Suprapubic skin (tissue), 4 donors: ENCODE measurements at regions not wholly inside any gene's neighbourhood (a gene's known extent, or its start where the extent isn't known, plus 50 kb on each side); places are given as distances from the start of the nearest gene placed in this dataset.

Experiments
- CTCF ChIP-seq, 2 donors: fragments of 200-600 bp in 1 of 2; fragments of 450-650 bp in 1 of 2; sonication (generic) in 1 of 2; IDR thresholded peaks; one replicate each; pipeline ENCODE4 v1.5.1; 2016 to 2019; ENCODE audit warnings: antibody characterized with exemption in 2 of 2, mild to moderate bottlenecking in 1 of 2, moderate library complexity in 1 of 2
- EP300 ChIP-seq: sonication (generic); formaldehyde crosslinking; IDR thresholded peaks from one replicate; pipeline ENCODE4 v1.6.1; 2017; ENCODE audit warnings: antibody characterized with exemption
- POLR2A ChIP-seq, 2 donors: fragments of 450-650 bp; IDR thresholded peaks; one replicate each; pipeline ENCODE4 v1.6.1; 2017; ENCODE audit warnings: antibody characterized with exemption in 2 of 2, mild to moderate bottlenecking in 2 of 2, moderate library complexity in 2 of 2
- POLR2AphosphoS5 ChIP-seq, 3 donors: sonication (generic); formaldehyde crosslinking; IDR thresholded peaks; one replicate each; pipeline ENCODE4 v1.6.1; 2017; ENCODE audit warnings: antibody characterized with exemption in 3 of 3

- no peak for TF ChIP-seq CTCF (IDR thresholded peaks at IDR 0.05)
- TF ChIP-seq POLR2A (IDR thresholded peaks at IDR 0.05) = no peak
- TF ChIP-seq POLR2AphosphoS5 (IDR thresholded peaks at IDR 0.05) = no peak
- TF ChIP-seq EP300 = no peak
These were observed 157.5 kb upstream of the TBX18 start for GRCh38 chr6:84921891-84922290.
